DMS114 treated with DMSO at 0.1 percent for 48 hours (cell line): ENCODE measurements at regions not wholly inside any gene's neighbourhood (a gene's known extent, or its start where the extent isn't known, plus 50 kb on each side); places are given as distances from the start of the nearest gene placed in this dataset.
"Not testable (repeated sequence)": the region's sequence is repeated elsewhere in the genome, so short reads cannot be mapped to it uniquely, and the experiment has no call there.

Experiments
- DNase-seq: peaks from one replicate; lab custom pipeline; 2025; ENCODE audit not compliant: unreplicated experiment; lab: John Stamatoyannopoulos, UW

DNA sequence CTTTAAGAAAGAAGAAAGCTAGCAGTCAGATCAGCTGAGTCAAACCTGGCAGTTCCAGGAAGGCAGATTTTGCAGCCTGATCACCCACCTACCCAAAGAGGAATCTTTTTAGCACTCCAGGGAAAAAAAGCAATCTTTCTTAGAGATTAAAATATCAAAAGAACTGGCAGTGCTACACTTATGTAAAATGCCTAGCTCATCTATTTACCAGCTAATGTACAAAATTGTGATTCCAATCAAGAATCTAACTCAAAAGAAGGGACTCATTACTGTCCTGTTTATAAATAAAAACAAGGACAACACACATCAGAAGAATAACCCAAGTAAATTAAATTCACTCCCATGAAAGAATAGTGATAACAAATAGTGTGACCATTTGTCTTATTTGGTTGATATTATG, 222.4 kb upstream of the ERCC4 start:
- DNase-seq, result no peak

DNA sequence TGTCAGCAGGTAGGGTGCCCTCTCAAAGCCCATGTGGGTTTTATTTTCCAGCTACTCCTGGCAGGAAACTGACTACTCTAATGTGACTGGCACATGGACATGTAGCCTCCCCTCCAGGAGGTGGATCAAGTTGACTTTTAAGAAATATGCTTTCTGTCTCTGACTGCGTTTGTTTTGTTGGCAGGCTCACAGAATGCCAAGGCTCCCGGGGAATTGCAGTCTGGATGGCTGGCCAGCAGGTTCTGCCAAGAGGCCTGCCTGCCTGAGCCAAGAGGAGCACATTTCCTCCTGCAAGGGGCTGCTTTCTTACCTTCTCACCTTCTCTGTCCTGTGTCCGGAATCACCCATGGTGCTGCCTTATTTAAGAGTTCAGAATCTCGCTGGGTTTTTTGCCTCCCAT, 217.3 kb upstream of the ERCC4 start:
- no peak for DNase-seq

DNA sequence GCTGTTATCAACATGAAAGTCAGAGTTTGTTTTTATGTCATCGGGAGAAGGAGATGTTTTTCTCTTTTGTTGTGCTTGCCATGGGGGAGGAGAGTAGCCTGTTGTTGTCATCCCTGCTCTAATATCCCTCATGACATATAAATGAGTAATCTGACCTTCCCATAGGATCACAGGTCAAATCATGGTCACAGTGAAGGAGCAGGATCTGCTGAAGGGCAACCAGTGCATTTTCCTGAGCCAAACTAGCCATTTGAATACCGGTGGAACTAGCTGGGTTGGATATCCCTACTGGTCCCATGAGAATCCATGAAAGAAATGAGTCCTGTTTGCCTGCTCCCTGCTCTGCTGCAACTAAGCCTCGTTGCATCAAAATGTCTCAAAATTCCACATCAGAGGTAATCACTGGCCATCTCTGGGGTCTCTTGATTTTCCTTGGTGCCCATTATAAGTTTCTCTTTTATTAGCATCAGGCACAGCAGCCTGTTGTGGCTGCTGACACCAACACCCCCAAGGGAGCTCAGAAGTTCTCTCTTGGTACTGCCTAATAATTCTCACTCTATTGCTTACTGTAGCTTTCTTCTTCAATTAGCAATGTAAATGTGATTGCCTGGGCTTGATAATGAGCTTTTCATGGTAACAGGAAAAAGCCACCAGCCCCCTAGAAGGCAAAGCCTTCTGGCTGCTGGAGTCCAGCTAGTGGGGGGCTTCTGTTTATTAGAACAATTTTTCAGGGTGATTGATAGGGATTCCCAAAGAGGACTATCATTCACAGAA, 211.4 kb upstream of the ERCC4 start:
- no peak for DNase-seq

DNA sequence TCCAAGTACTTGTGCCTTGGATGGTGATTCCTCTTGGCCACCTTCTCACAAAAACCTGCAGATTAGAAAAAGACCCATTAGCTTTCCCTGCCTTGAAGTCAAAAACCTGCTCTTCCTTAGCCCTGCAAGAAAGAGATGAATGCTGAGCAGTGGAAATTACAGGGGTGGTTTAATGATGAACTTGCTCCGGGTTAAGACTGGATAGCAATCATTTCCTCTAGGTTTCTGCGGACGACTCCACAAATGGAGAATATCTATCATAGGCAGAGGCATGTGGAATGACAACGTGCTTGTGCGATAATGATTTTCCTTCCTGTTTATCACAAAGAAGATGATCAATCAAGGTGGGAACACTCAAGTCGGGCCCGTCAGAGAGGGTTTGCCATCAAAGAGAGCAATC, 201.2 kb upstream of the ERCC4 start:
- DNase-seq, result no peak

DNA sequence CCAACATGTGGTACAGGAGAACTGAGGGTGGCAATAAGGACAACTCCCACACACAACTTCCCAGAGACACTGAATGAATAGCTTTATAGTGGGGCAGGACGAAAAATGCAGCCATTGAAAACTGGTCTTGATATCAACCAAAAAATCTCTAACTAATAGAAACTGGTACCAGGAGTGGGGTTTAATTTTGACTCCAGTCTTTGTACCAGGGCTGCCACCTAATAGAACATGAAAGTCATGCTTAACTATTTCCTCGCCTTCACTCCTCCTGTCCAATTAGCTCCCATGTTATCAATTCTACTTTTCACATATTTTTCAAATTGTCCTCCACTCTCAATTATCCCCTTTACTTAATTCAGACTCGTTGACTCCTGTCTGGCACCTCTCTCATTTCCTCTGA, 192.0 kb upstream of the ERCC4 start:
- DNase-seq, result no peak

DNA sequence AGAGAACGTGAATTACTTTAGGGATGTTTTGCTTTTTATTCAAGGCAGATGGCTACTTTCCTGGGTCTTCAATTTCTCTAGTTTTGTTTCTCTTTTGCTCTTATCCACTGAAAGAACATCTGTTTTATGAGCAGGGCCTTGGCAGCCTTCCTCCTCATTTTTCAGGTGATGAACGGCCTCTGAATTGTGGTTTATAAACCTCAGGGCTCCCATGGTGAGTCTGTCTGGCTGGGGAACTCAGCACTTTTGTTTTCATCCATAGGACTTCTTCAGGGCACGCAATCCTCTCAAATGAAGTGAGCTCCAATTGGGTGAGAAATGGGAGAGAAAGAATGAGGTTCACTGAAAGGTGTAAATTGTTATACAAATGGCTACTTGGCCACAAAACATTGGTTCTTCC, 186.4 kb upstream of the ERCC4 start:
- no peak for DNase-seq

DNA sequence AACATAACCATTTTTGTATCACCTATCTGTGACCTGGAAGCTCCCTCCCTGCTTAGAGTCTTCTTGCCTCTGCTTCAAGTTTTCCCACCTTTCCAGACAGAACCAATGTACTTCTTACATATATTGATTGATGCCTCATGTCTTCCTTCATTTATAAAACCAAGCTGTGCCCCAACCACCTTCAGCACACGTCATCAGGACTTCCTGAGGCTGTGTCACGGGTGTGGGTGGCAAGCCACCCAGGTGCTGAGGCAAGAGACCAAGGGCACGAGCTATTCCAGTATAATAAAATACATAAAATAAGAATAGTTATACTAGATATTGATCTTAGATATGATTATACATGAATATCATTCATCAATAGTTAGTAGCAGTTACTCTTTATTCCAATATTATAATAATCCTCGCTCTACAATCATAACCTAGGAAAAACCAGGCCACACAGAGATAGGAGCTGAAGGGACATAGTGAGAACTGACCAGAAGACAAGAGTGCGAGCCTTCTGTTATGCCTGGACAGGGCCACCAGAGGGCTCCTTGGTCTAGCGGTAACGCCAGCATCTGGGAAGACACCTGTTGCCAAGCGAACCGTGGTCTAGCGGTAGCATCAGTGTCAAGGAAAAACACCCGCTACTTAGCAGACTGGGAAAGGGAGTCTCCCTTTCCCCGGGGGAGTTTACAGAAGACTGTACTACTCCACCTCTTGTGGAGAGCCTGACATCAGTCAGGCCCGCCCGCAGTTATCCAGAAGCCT, 180.2 kb upstream of the ERCC4 start:
- not testable (repeated sequence) for DNase-seq

DNA sequence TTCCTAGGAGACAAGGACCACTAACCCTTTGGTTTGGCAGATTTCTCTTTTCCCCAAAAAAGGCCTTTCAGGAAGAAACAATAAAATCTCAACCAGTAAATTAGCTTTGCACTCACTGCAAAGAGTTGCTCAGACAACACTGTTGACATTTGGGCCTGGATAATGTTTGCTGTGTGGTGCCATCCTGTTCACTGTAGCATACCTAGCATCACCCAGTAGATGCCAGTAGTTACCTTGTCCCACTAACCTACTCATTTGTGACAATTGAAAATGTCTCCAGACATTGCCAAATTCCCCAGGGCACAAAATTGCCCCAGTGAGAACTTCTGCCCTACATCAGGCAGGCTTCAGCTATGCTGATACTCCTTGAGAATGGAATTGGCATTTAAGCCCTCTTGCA, 177.0 kb upstream of the ERCC4 start:
- DNase-seq, result no peak

DNA sequence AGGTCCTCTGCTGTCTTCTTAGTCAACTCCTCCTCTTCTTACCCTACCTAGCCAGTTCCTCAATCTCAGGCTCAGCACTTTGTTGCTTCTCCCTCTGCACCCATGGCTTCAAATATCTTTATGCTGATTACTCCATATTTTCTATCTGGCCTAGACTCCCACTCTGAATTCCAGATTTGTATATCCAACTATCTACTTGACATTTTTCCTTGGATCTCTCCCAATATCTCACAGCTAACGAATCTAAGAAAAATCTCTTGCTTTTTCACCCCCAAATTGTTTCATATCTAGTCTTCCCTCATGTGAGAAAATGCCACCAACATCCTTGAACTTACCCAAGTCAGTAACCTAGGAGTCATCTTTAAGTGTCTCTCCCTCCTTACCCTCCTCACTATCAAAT, 176.4 kb upstream of the ERCC4 start:
- no peak for DNase-seq

DNA sequence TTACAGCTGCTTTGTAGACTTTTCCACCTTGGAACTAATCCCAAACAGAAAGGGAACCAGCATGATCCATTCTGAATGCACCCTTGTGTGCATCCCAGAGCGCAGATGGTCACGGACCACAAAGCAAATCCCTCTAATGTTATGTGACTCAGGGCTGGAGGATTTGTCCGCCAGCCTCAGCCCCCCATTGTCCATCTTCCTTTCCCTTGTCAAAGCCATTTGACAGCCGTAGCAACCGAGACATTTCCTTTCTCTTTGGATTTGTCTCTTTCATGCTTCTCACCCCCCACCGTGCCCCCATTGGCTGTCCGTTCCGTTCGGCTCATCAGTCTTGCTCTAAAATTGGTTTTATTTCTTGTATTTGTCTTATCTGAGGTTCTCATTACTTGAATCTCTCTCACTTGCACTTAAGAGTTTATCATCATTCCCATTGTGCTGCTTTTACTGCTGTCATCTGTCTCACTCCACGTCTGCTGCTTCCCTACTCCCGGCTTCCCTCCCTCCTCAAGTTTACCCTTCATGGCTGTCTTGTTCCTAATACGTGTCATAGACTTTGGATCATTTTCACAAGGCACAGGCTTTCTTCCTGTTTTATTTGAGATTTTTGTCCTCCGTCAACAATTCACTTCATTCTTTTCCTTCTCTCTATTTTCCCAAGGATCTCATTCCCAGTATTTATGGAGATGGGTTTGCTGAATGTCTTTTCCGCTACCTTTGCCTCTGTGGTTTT, 163.4 kb upstream of the ERCC4 start:
- no peak for DNase-seq

DNA sequence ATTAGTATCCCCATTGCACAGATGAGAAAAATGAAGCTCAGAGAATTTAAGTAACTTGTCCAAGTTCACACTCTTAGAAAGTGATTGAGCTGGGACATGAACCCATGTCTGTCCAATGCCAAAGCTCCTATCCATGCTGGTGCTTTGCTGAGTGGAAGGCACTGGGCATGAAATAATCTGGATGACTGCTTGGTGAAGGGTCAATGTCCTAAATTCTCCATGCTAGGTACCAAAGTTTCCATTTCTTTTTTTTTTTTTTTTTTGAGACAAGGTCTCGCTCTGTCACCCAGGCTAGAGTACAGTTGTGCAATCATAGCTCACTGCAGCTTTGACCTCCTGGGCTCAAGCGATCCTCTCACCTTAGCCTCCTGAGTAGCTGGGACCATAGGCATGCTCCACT, 153.6 kb upstream of the ERCC4 start:
- DNase-seq, result no peak

DNA sequence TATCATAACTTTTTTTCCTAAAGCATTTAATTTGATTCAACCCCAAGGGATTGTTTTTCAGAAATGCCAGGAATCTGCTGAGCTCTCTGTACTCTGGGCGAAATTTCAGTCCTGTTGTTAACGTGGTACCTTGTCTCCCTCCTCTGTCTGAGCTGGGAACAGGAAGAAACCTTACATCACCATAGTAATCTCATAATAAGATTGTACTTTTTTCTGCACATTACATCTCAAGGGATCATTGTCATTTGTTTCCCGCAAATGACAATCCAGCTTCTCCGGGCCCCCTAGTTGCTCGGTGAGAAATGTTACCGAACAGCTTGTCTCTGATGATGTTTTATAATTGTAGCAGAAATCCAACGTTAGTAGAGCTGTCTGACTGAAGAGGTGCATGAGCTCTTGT, 152.7 kb upstream of the ERCC4 start:
- no peak for DNase-seq

DNA sequence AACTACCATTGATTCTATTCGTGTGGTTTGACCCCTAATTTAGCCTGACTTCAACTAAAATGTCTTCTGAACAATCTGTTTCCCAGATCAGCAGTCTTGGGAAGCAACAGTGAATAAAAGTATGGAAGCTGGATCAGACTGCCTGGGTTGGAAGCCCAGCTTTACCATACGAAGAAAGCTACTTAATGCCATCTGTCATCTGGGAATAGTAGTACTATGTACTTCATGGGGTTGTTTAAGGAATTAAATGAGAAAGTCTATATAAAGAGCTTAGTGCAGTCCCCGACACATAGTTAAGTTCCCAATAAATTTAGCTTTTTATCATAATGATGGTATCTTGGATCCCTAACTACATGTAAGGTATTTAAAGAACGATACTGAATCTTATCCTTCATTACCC, 151.5 kb upstream of the ERCC4 start:
- DNase-seq, result no peak

DNA sequence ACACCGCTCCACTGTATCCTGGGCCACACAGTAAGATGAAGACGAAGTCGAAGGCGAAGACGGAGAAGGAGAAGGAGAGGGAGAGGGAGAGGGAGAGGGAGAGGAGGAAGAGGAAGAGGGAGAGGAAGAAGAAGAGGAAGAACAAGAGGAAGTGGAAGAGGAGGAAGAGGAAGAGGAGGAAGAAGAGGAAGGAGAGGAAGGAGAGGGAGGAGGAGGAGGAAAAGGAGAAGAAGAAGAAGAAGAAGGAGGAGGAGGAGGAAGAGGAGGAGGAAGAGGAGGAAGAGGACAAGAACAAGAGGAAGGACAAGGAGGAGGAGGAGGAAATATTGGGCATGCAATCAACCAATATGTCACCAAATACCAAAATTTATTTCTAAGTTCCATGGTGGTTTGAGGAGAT, 149.5 kb upstream of the ERCC4 start:
- DNase-seq, result no peak

DNA sequence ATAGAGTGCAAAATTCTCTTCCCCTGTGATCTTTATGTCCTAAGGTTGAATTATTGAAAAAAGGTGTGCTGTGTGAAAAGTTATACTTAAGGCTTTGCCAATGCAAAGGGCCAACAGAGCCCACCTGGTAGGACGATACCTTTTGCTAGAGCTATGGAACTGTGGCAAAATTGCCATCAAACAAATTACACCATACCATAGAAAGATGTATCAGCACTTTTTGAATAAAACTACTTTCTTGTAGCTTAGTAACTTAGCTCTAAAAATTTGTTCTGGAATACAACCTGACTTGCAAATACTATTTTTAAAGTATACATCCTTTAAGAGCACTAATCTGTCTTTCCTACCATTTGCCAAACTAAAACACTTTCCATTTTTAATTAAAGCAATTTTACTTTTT, 147.2 kb upstream of the ERCC4 start:
- no peak for DNase-seq

DNA sequence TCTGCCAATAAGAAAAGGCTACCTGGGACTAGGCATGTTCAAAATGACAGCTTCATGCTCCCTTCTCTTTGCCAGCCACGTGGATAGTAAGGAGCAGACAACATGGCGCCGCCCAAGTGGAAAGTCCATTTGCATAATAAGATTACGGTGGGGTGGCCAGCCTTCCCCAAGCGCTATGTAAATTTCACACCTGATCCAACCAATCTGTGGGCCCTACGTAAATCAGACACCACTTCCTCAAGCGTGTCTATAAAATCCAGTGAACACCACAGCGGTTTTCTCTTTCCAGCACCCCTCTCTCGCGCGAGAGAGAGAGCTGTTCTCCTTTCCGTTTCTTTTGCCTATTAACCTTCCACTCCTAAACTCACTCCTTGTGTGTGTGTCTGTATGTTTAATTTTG, 140.3 kb upstream of the ERCC4 start:
- DNase-seq, result no peak

DNA sequence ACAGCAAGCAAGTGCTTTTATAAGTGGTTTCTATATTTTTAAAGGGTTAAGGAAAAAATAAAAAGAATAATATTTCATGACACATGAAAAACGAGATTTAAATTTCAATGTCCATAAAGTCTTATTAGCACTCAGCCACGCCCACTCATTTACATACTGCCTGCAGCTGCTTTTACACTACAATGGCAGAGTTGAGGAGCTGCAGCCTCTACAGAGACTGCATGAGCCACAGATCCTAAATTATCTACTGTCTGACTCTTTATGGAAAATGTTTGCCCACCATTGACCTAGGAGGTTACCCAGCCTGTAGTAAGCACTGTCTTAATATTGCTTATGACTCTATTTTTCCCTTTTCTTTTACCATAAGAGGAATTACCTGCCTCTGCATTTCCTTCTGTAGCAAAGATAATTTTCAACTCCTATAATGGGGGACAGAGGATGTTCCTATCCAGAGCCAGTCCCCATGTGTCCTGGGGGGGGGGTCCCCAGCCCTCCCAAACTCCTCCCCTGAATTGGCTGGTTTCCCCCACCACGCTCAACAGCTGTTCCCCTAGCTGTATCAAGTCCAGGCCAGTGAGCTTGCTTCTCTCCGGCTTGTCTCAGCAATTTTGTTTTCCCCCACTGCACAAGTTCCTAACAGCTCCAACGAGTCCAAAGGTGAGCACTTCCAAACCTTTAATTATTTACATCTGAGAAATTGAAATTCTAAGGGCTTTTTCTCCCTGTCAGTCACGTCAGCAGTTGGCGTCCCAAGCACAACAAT, 139.4 kb upstream of the ERCC4 start:
- DNase-seq, result no peak

DNA sequence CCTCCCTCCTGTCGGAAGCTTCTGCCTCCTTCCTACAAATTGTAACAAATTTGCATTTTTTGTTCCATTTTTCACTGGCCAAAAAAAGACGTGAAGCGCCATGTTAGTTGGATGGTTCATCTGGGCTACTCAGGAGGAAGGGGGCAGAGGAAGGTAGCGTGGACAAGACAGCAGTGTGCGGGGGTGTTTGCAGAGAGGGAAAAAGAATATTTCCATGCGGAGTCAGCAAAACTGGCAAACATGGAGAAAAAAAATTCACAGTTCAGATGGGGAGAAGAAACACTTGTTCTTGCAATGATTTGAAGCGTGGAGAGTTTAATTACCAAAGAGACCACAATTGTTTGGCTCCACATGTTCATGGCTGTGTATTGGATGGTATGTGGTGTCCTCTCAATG, 138.8 kb upstream of the ERCC4 start:
- DNase-seq, result no peak

DNA sequence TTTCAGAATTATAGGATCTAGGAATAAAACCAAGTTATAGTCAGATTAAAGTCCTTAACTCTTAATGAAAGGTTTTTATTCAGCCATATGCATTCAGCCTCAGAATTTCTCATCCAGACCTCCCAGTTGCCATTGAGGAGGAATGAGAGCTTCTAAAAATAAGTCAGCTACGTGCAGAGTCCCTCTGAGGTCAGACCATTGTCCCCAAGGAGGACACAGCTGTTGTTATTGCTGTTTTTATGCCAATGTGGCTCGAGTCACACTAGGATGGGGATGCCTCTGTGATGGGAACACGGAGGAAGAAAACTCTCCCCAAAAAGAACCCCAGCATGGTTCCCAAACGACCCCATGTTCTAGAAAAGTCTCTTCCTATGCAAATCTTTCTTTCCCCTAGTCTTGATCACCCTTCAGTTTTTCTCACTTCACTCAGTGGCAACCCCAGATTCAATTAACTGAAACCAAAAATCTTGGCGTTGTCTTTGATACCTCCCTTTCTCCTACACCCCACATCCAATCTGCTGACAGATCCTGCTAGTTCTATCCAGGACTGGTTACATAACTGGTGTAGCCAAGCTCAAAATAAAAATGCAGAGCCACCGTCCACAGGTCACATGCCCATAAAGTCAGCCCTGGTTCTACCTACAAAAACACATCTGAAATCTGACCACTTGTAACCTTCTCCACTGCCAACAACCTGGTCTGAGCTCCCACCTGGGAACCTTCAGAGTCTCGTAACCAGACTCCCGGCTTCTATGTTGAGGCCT, 138.2 kb upstream of the ERCC4 start:
- DNase-seq, result no peak

DNA sequence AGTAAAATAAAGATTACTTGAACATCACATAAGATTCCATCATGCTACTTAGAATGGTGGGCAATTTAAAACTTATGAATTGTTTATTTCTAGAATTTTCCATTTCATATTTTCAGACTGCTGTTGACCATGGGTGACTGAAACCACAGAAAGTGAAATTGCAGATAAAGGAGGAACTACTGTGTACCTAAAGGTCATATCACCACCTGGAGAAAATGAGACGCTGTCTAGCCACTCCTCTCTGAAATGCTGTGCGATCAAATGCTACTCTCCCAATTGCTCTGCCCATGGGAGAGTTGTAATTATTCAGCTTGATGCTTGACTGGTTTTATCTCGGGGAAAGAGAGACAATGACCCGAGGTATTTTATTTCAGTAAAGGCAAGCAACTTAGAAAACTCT, 128.9 kb upstream of the ERCC4 start:
- no peak for DNase-seq
